22Rv1 (cell line): ENCODE measurements at regions not wholly inside any gene's neighbourhood (a gene's known extent, or its start where the extent isn't known, plus 50 kb on each side); places are given as distances from the start of the nearest gene placed in this dataset.

Experiments used
- ZFX ChIP-seq: fragments of 450-650 bp; IDR thresholded peaks from 2 replicates; pipeline ENCODE4 v1.6.1; 2017; ENCODE audit warnings: antibody characterized with exemption, borderline replicate concordance
- TF ChIP-seq, protein P1 (sequence below): fragments of 450-650 bp; IDR thresholded peaks from 2 replicates; pipeline ENCODE4 v1.5.1; 2017; ENCODE audit warnings: mild to moderate bottlenecking

DNA sequence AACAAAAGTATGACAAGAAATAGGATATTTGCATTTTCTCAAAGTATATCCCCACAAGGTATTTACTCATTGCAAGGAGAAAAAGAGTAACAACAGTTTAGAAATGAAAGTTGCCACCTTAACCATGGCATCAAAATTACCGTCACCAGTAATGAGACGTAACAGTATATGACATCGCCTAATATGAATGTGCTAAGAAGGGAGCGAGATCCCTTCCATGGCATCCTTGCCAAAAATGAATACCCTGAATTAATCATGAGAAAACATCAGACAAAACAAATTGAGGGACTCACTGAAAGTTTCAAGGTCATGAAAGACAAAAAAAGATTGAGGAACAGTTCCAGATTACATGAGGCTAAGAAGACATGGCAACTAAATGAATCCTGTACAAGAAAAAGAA lies 78.9 kb upstream of the MROH9 start:
- TF ChIP-seq, protein P1, sequence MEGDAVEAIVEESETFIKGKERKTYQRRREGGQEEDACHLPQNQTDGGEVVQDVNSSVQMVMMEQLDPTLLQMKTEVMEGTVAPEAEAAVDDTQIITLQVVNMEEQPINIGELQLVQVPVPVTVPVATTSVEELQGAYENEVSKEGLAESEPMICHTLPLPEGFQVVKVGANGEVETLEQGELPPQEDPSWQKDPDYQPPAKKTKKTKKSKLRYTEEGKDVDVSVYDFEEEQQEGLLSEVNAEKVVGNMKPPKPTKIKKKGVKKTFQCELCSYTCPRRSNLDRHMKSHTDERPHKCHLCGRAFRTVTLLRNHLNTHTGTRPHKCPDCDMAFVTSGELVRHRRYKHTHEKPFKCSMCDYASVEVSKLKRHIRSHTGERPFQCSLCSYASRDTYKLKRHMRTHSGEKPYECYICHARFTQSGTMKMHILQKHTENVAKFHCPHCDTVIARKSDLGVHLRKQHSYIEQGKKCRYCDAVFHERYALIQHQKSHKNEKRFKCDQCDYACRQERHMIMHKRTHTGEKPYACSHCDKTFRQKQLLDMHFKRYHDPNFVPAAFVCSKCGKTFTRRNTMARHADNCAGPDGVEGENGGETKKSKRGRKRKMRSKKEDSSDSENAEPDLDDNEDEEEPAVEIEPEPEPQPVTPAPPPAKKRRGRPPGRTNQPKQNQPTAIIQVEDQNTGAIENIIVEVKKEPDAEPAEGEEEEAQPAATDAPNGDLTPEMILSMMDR, result no peak
- TF ChIP-seq ZFX, result no peak
